ENCODE measurements at regions not wholly inside any gene's neighbourhood (a gene's known extent, or its start where the extent isn't known, plus 50 kb on each side); places are given as distances from the start of the nearest gene placed in this dataset.
"Not testable (repeated sequence)": the region's sequence is repeated elsewhere in the genome, so short reads cannot be mapped to it uniquely, and the experiment has no call there.

DNA sequence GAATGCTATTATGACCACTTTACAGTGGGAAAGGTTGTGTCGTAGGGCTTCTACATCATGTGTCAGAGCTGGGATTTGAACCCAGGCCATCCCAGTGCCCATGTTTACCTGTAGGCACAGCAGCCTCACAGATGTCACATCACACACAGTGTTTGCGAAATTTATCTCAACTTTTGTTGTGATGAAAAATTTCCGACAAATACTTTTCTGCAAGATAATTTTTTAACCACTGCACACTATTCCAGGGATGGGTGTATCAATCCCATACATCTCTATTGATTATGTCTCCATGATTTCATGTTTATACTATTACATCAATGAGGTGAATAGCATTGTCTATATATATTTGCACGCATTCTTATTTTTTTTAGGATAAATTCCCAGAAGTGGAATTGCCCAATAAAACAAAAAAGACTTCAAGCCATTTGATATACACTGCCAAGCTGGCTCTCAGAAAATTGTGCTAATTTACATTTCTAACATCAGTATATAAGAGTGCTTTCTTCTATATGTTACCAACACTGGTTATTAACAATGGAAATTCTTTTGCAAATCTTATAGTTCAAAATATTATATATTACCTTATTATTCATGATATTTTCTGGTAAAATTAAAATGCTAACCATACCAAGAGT lies 189.1 kb upstream of the ZNF217 start:
- no peak overlapping the region for H3K4me3 ChIP-seq
- no peaks in the 10 kb centered on the region for H3K9me3 ChIP-seq
- no peak for DNase-seq (ENCODE audit: low spot score)
- no peaks in the 10 kb centered on the region for H3K27me3 ChIP-seq
- no peaks in the 10 kb centered on the region for H3K36me3 ChIP-seq
- no peak overlapping the region for H3K27ac ChIP-seq
- H3K4me1 ChIP-seq = no peaks in the 10 kb centered on the region
- TF ChIP-seq, protein P1, sequence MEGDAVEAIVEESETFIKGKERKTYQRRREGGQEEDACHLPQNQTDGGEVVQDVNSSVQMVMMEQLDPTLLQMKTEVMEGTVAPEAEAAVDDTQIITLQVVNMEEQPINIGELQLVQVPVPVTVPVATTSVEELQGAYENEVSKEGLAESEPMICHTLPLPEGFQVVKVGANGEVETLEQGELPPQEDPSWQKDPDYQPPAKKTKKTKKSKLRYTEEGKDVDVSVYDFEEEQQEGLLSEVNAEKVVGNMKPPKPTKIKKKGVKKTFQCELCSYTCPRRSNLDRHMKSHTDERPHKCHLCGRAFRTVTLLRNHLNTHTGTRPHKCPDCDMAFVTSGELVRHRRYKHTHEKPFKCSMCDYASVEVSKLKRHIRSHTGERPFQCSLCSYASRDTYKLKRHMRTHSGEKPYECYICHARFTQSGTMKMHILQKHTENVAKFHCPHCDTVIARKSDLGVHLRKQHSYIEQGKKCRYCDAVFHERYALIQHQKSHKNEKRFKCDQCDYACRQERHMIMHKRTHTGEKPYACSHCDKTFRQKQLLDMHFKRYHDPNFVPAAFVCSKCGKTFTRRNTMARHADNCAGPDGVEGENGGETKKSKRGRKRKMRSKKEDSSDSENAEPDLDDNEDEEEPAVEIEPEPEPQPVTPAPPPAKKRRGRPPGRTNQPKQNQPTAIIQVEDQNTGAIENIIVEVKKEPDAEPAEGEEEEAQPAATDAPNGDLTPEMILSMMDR (IDR thresholded peaks at IDR 0.05) = no peak

DNA sequence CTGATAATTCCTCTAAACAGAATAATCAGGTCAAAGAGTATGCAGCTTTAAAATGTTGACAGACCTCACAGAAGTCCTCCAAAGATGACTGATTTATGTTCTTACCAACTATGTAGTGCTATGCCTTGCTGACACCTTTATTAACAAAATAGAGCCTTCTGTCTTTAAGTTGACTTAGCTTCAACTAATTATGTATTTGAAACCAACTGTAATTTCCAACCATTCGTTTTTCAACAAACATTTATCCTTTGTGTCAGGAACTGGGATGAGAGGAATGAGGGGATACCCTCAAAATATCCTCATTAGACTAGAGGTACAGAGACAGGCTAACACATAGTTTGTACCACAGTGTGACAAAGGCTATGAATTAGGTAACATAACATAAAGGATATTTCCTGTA lies 186.2 kb upstream of the ZNF217 start:
- no peaks in the 10 kb centered on the region for H3K36me3 ChIP-seq
- no peak for DNase-seq (ENCODE audit: low spot score)
- H3K9me3 ChIP-seq = no peaks in the 10 kb centered on the region
- H3K27me3 ChIP-seq = no peaks in the 10 kb centered on the region
- no peak overlapping the region for H3K27ac ChIP-seq
- TF ChIP-seq, protein P1 (IDR thresholded peaks at IDR 0.05) = no peak
- no peak overlapping the region for H3K4me3 ChIP-seq
- H3K4me1 ChIP-seq = no peaks in the 10 kb centered on the region

- H3K4me3 ChIP-seq = no peak overlapping the region
- H3K27ac ChIP-seq = no peak overlapping the region
- no peaks in the 10 kb centered on the region for H3K36me3 ChIP-seq
- H3K9me3 ChIP-seq = no peaks in the 10 kb centered on the region
- no peaks in the 10 kb centered on the region for H3K4me1 ChIP-seq
- TF ChIP-seq, protein P1 (IDR thresholded peaks at IDR 0.05) = no peak
- DNase-seq (ENCODE audit: low spot score) = no peak
- no peaks in the 10 kb centered on the region for H3K27me3 ChIP-seq
These were observed 185.1 kb upstream of the ZNF217 start for GRCh38 chr20:53778736-53779135.

- TF ChIP-seq, protein P1 (IDR thresholded peaks at IDR 0.05) = no peak
- H3K36me3 ChIP-seq = no peaks in the 10 kb centered on the region
- DNase-seq (ENCODE audit: low spot score) = peak; percentile 52
- no peaks in the 10 kb centered on the region for H3K9me3 ChIP-seq
- H3K4me1 ChIP-seq = peaks cover 0 to 6% of the 10 kb centered on the region in 2 donors
- H3K4me3 ChIP-seq = no peak overlapping the region
- H3K27ac ChIP-seq = no peak overlapping the region
- H3K27me3 ChIP-seq = no peaks in the 10 kb centered on the region
These were observed 184.4 kb upstream of the ZNF217 start for GRCh38 chr20:53778041-53778516.

GRCh38 chr20:53777402-53777801 lies 183.8 kb upstream of the ZNF217 start:
- H3K36me3 ChIP-seq; H3K4me1 ChIP-seq; H3K27ac ChIP-seq; H3K9me3 ChIP-seq; H3K4me3 ChIP-seq; DNase-seq (ENCODE audit: low spot score); H3K27me3 ChIP-seq: not testable (repeated sequence)

GRCh38 chr20:53776858-53777257 lies 183.2 kb upstream of the ZNF217 start:
- peaks cover 0 to 6% of the 10 kb centered on the region in 2 donors for H3K4me1 ChIP-seq

More at GRCh38 chr20:53776858-53777257, 183.2 kb upstream of the ZNF217 start:
- no peak for DNase-seq (ENCODE audit: low spot score)
- H3K9me3 ChIP-seq = no peaks in the 10 kb centered on the region
- no peak overlapping the region for H3K27ac ChIP-seq
- no peaks in the 10 kb centered on the region for H3K27me3 ChIP-seq
- no peak overlapping the region for H3K4me3 ChIP-seq
- TF ChIP-seq, protein P1 (IDR thresholded peaks at IDR 0.05) = no peak
- no peaks in the 10 kb centered on the region for H3K36me3 ChIP-seq

Measured in right atrium auricular region (tissue), 2 donors.